ENCODE measurements at regions not wholly inside any gene's neighbourhood (a gene's known extent, or its start where the extent isn't known, plus 50 kb on each side); places are given as distances from the start of the nearest gene placed in this dataset.
"Not testable (repeated sequence)": the region's sequence is repeated elsewhere in the genome, so short reads cannot be mapped to it uniquely, and the experiment has no call there.

DNA sequence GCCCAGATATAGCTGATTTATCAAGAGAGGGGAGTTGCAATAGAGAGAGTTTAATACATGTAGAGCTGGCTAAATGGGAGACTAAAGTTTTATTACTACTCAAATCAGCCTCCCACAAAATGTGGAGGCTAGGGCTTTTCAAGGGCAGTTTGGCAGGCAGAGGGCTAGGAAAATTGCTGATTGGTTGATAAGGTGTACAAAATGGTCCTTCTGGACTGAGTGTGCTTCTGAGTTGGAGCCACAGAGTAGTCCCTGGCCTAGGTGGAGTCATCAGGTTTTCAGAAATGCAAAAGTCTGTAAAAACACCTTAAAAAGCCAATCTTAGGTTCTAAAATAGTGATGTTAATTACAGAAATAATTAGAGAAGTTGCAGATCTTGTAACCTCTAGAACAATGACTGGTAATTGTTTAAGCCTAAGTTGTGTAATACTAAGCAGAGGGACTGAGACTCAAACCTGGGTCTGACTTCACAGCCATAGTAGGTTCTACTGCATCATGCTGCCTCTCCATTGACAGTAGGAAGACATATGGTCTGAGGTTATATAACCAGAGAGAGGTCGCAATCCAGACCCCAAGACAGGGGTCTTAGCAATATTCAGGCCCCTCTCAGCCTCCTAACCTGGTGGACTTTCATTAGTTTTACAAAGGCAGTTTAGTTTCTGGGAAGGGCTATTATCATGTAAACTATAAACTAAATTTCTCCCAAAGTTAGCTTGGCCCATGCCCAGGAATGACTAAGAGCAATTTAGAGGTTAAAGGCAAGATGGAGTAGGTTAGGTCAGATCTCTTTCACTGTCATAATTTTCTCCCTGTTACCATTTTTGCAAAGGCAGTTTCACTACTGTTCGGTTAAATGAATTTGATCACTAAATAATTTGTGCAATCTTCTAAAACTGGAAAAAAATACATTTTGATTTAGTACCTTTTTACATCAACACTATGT is 186.3 kb upstream of the WSB1 start:
- TF ChIP-seq POLR2A (IDR thresholded peaks at IDR 0.05) = not testable (repeated sequence)
- TF ChIP-seq, protein P1, sequence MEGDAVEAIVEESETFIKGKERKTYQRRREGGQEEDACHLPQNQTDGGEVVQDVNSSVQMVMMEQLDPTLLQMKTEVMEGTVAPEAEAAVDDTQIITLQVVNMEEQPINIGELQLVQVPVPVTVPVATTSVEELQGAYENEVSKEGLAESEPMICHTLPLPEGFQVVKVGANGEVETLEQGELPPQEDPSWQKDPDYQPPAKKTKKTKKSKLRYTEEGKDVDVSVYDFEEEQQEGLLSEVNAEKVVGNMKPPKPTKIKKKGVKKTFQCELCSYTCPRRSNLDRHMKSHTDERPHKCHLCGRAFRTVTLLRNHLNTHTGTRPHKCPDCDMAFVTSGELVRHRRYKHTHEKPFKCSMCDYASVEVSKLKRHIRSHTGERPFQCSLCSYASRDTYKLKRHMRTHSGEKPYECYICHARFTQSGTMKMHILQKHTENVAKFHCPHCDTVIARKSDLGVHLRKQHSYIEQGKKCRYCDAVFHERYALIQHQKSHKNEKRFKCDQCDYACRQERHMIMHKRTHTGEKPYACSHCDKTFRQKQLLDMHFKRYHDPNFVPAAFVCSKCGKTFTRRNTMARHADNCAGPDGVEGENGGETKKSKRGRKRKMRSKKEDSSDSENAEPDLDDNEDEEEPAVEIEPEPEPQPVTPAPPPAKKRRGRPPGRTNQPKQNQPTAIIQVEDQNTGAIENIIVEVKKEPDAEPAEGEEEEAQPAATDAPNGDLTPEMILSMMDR (IDR thresholded peaks at IDR 0.05) = not testable (repeated sequence)
